ENCODE measurements at regions not wholly inside any gene's neighbourhood (a gene's known extent, or its start where the extent isn't known, plus 50 kb on each side); places are given as distances from the start of the nearest gene placed in this dataset.

GRCh38 chr9:19587678-19588077 lies 178.9 kb downstream of the ACER2 start:
- TF ChIP-seq, protein P1, sequence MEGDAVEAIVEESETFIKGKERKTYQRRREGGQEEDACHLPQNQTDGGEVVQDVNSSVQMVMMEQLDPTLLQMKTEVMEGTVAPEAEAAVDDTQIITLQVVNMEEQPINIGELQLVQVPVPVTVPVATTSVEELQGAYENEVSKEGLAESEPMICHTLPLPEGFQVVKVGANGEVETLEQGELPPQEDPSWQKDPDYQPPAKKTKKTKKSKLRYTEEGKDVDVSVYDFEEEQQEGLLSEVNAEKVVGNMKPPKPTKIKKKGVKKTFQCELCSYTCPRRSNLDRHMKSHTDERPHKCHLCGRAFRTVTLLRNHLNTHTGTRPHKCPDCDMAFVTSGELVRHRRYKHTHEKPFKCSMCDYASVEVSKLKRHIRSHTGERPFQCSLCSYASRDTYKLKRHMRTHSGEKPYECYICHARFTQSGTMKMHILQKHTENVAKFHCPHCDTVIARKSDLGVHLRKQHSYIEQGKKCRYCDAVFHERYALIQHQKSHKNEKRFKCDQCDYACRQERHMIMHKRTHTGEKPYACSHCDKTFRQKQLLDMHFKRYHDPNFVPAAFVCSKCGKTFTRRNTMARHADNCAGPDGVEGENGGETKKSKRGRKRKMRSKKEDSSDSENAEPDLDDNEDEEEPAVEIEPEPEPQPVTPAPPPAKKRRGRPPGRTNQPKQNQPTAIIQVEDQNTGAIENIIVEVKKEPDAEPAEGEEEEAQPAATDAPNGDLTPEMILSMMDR (IDR thresholded peaks at IDR 0.05; ENCODE audit: low read depth, low read length): no peak
- DNase-seq (ENCODE audit: low read depth in 2 of 2): no peak
- no peak overlapping the region for H3K4me3 ChIP-seq (replicated peaks in 1 of 2; ENCODE audit: low read depth in 2 of 2, low read length in 2 of 2)

DNA sequence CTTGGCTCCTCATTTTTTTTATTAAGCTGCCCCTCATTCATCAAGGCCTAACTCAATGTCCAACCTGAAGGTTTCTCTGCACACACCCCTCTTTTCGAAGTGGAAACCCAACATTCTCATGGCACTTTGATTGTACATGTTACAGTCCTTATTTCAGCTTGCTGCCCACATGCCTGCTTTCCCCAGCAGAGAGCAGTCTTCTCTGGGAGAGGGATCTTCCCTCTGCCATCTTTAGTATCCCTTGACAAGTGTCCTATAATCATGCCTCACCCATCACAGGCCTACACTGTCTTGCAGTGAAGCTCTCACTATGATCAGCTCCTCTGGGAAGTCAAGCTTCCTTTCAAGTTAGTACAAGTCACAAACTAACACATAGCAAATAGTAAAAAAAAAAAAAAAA lies 175.1 kb downstream of the ACER2 start:
- TF ChIP-seq, protein P1 (IDR thresholded peaks at IDR 0.05; ENCODE audit: low read depth, low read length): no peak
- no peak for DNase-seq (ENCODE audit: low read depth in 2 of 2)
- no peak overlapping the region for H3K4me3 ChIP-seq (replicated peaks in 1 of 2; ENCODE audit: low read depth in 2 of 2, low read length in 2 of 2)

DNA sequence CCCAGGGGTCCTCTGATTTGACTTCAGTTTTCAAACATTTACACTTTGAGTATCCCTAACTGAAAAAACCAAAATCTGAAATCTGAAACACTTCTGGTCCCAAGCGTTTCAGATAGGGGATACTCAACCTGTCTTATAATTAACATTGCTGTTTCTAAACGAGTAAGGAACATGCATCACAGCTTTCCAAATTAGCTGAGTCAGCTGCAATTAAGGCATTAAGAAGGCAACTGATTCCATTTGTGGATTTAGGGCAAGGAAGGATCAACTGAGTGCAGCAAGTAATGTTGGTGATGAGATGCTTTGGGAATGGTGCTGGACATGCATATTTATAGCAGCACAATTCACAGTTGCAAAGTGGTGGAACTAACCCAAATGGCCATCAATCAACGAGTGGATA lies 168.6 kb downstream of the ACER2 start:
- no peak for DNase-seq (ENCODE audit: low read depth in 2 of 2)
- TF ChIP-seq, protein P1 (IDR thresholded peaks at IDR 0.05; ENCODE audit: low read depth, low read length): no peak

GRCh38 chr9:19568946-19569345 lies 160.1 kb downstream of the ACER2 start:
- DNase-seq (ENCODE audit: low read depth in 2 of 2): no peak
- H3K4me3 ChIP-seq (replicated peaks in 1 of 2; ENCODE audit: low read depth in 2 of 2, low read length in 2 of 2): no peak overlapping the region
- TF ChIP-seq, protein P1 (IDR thresholded peaks at IDR 0.05; ENCODE audit: low read depth, low read length): no peak

More for the DNA sequence above, 168.6 kb downstream of the ACER2 start:
- H3K4me3 ChIP-seq (replicated peaks in 1 of 2; ENCODE audit: low read depth in 2 of 2, low read length in 2 of 2): no peak overlapping the region

DNA sequence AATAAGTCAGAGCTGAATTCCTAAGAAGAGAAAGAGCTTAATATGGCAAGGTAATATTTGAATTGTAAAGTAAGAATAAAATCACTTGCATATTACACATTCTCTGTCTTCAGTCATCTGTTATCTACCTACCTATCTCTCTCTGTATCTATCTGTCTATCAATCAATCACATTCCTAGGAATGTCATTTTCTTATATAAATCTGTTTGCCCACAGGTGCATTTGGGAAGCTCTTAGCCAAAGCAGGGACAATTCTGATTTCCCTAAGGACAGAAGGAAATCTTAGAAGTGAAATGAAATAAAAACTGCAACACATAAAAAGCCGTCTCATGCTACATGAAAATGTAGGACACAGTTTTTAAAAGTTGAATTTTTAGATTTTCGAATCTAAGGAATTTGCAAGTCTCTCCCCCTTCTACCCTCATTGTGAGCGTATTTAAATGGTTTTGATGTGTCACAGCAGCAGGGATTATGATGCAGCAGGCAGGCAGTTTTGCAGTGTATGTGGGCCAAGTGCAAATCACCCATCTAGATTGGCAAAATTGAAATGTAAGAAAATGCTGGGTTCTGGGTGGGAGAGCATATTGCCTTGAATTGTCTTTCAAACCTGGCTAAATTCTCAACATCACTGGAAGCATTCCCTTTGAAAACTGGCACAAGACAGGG lies 155.7 kb downstream of the ACER2 start:
- DNase-seq (ENCODE audit: low read depth in 2 of 2): no peak
- TF ChIP-seq, protein P1 (IDR thresholded peaks at IDR 0.05; ENCODE audit: low read depth, low read length): no peak
- no peak overlapping the region for H3K4me3 ChIP-seq (replicated peaks in 1 of 2; ENCODE audit: low read depth in 2 of 2, low read length in 2 of 2)

DNA sequence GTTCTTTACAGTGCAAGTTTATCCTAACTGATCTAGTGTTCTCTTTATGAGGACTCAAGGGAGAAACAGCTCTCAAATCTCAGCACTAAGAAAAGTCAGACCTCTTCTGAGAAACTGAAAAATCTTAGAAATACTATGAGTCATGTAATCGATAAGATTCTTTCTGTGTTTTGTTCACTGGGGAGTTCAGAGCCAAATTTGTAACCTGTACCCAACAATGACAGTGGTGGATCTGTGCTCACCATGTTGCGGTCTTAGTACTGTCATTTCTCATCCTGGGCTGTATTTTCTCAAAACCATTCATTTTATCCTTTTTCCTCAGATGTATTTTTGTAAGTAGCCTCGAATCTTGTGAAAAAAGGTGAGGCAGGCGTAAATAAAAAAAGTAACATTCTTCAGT lies 146.4 kb downstream of the ACER2 start:
- TF ChIP-seq, protein P1 (IDR thresholded peaks at IDR 0.05; ENCODE audit: low read depth, low read length): no peak

GRCh38 chr9:19554529-19554928 lies 145.7 kb downstream of the ACER2 start:
- DNase-seq (ENCODE audit: low read depth in 2 of 2): no peak
- H3K4me3 ChIP-seq (replicated peaks in 1 of 2; ENCODE audit: low read depth in 2 of 2, low read length in 2 of 2): no peak overlapping the region
- TF ChIP-seq, protein P1 (IDR thresholded peaks at IDR 0.05; ENCODE audit: low read depth, low read length): no peak

More for the DNA sequence above, 146.4 kb downstream of the ACER2 start:
- H3K4me3 ChIP-seq (replicated peaks in 1 of 2; ENCODE audit: low read depth in 2 of 2, low read length in 2 of 2): no peak overlapping the region
- no peak for DNase-seq (ENCODE audit: low read depth in 2 of 2)

Measured in cardiac fibroblast (primary cell).